Upper lobe of right lung (tissue), 1 donor: ENCODE measurements at regions not wholly inside any gene's neighbourhood (a gene's known extent, or its start where the extent isn't known, plus 50 kb on each side); places are given as distances from the start of the nearest gene placed in this dataset.
A peak's percentile ranks its signal among the peaks of the same experiment; 100 is the strongest.

Experiments used
- ATAC-seq: fragments of 200-7000 bp; cut with Tn5 transposase; one replicate; pipeline ENCODE4 v1.9.1; 2020; ENCODE audit warnings: mild to moderate bottlenecking, moderate library complexity
- DNase-seq: peaks from one replicate; pipeline ENCODE4 v3.0.0-alpha.2; 2020
- H3K27ac ChIP-seq: fragments of 200-600 bp; one replicate; pipeline ENCODE4 v1.8.0; 2022
- H3K27me3 ChIP-seq: fragments of 200-600 bp; one replicate; pipeline ENCODE4 v1.8.0; 2022; ENCODE audit warnings: mild to moderate bottlenecking
- H3K36me3 ChIP-seq: fragments of 200-600 bp; one replicate; pipeline ENCODE4 v1.8.0; 2022
- H3K4me1 ChIP-seq: fragments of 200-600 bp; one replicate; pipeline ENCODE4 v1.8.0; 2022
- H3K4me3 ChIP-seq: fragments of 200-600 bp; one replicate; pipeline ENCODE4 v1.8.0; 2022; ENCODE audit warnings: mild to moderate bottlenecking
- H3K9me3 ChIP-seq: fragments of 200-600 bp; one replicate; pipeline ENCODE4 v1.8.0; 2022
- intact Hi-C: fragments of 100-400 bp; cut with DNase I; formaldehyde crosslinking; loops from one replicate; pipeline ENCODE4 v1.11.0; 2022
- TF ChIP-seq, protein P1 (sequence below): fragments of 200-600 bp; IDR thresholded peaks from one replicate; pipeline ENCODE4 v1.8.0; 2022; ENCODE audit warnings: antibody characterized with exemption
- donor health status: DM: no; HTN: yes; CAD: no; lungs with severe emphysema.

DNA sequence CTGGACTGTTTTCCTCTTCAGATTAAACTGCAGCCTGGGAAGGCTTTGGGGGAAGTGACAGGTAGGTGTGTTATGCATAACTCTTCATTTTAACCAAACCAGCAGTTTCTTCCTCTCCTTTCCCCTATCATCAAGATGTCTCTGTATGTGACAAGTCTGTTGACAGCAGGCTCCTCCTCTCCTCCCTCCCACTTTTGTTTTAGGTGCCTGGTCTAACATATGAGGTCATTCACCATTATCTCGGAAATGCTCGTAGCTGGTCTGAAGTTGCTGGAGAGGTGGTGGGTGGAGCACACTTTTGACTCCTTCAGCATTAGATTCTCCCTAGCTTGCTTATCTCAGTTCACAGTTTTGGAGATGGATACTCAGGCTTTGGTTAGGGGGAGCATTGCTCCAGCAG, 571.0 kb upstream of the EEF2KMT start:
- H3K9me3 ChIP-seq: no peaks in the 10 kb centered on the region
- no peaks in the 10 kb centered on the region for H3K4me1 ChIP-seq
- intact Hi-C loops: no loop called here
- H3K27ac ChIP-seq: no peak overlapping the region
- TF ChIP-seq, protein P1, sequence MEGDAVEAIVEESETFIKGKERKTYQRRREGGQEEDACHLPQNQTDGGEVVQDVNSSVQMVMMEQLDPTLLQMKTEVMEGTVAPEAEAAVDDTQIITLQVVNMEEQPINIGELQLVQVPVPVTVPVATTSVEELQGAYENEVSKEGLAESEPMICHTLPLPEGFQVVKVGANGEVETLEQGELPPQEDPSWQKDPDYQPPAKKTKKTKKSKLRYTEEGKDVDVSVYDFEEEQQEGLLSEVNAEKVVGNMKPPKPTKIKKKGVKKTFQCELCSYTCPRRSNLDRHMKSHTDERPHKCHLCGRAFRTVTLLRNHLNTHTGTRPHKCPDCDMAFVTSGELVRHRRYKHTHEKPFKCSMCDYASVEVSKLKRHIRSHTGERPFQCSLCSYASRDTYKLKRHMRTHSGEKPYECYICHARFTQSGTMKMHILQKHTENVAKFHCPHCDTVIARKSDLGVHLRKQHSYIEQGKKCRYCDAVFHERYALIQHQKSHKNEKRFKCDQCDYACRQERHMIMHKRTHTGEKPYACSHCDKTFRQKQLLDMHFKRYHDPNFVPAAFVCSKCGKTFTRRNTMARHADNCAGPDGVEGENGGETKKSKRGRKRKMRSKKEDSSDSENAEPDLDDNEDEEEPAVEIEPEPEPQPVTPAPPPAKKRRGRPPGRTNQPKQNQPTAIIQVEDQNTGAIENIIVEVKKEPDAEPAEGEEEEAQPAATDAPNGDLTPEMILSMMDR: no peak
- no peak overlapping the region for H3K4me3 ChIP-seq
- DNase-seq: no peak
- ATAC-seq: no peak
- H3K36me3 ChIP-seq: no peaks in the 10 kb centered on the region
- no peaks in the 10 kb centered on the region for H3K27me3 ChIP-seq

DNA sequence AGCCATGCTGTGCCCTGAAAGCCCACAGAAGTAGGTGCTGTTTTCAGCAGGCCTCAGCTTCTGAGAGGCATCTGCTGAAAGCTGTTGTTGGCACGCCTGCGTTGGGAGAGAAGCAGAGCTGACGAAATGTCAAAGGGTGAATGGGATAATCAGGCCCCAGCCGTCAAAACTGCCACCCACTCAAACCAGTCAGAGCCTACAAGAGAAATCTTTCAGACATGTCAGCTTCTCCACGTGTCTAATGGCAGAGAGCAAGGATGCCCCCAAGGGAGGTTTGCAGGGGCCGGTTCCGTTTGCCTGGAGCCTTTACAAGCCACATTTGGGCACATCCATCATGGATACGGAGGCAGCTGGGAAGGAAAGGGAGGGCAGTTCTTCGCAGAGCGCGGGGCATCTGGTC, 568.2 kb upstream of the EEF2KMT start:
- TF ChIP-seq, protein P1: no peak
- DNase-seq: no peak
- intact Hi-C loops: no loop called here
- ATAC-seq: no peak
- no peak overlapping the region for H3K4me3 ChIP-seq
- no peaks in the 10 kb centered on the region for H3K27me3 ChIP-seq
- H3K36me3 ChIP-seq: no peaks in the 10 kb centered on the region
- no peaks in the 10 kb centered on the region for H3K9me3 ChIP-seq
- H3K4me1 ChIP-seq: no peaks in the 10 kb centered on the region
- H3K27ac ChIP-seq: no peak overlapping the region

DNA sequence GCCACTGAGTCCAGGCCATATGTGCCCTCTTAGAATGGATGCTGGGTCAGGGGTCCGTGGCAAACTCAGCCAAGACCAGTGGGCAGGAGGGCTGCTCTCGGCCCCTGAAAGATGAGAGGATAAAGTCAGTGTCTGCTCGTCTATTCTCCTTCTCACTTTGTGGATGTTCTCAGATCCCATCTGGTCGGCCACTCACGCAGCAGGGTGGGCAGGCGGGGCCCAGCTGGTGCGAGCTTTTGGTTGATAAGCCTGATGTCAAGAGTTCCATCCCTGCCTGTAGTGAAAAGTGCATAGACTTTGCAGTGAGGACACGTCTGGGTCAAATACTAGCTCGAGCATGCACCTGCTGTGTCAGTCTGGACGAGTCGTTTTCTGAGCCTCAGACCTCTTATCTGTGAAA, 556.2 kb upstream of the EEF2KMT start:
- no peak for ATAC-seq
- H3K4me1 ChIP-seq: no peaks in the 10 kb centered on the region
- no peak overlapping the region for H3K4me3 ChIP-seq
- TF ChIP-seq, protein P1: no peak
- no peaks in the 10 kb centered on the region for H3K9me3 ChIP-seq
- no peaks in the 10 kb centered on the region for H3K36me3 ChIP-seq
- H3K27ac ChIP-seq: no peak overlapping the region
- H3K27me3 ChIP-seq: no peaks in the 10 kb centered on the region
- DNase-seq: no peak
- intact Hi-C loops: no loop called here

DNA sequence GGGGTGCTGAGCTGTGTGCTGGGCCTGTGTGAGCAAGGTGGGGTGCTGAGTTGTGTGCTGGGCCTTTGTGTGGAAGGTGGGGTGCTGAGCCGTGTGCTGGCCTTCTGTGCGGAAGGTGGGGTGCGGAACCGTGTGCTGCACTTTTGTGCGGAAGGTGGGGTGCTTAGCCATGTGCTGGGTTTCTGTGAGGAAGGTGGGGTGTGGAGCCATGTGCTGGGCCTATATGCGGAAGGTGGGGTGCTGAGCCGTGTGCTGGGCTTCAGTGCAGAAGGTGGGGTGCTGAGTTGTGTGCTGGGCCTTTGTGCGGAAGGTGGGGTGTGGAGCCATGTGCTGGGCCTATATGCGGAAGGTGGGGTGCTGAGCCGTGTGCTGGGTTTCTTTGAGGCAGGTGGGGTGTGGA, 555.4 kb upstream of the EEF2KMT start:
- peak; percentile 32 for ATAC-seq
- Histone ChIP-seq H3K36me3 (no peaks in the 10 kb centered on the region), H3K27ac (no peak overlapping the region), H3K27me3 (no peaks in the 10 kb centered on the region), H3K4me1 (no peaks in the 10 kb centered on the region), H3K9me3 (no peaks in the 10 kb centered on the region), H3K4me3 (no peak overlapping the region)
- intact Hi-C loops: no loop called here
- TF ChIP-seq, protein P1: no peak
- DNase-seq: no peak

DNA sequence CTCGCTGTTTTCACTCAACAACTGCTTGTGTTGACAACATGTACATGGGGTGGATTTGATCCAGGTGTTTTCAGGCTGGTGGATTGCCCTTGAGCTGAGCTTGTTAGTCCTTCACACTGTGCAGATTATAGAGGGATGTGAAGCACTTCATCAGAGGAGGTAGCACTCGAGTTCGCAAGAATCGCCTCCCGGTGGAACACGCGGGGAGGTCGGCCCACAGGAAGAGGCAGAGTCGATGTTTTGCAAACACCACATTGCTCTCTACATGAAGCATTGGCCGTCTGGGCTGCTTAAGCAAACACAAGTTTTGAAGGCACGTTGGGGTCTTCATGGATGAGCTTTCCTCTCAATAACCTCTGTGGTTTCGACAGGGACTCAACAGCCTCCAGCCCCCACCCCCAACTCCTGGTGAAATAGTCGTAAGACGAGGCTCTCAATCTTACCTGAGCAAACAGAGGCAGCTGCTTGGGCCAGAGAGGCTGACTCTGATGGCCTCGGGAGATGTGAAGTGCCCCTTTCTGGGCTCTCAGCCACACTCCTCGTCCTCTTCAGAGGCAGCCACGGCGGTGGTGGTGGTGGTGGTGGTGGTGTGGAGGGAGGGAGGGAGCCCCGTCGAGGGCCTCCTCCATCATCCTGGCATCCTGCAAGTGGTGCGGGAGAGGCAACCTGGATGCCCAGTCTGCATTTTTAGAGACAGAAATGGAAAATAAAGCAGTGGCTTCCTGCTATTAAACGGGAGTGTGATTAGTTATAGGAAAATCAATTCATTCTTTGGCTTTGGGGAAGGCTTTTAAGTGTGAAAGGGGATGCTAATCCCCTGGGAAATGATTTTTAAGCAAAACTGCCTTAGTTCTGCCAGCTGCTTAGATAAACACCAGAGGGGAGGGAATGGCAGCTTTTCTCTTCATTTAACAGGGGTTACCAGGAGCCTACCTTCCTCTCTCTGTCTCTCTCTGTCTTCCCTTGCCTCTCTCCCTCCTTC, 552.5 kb upstream of the EEF2KMT start:
- Histone ChIP-seq H3K4me3 (no peak overlapping the region), H3K9me3 (no peaks in the 10 kb centered on the region), H3K27me3 (no peaks in the 10 kb centered on the region), H3K36me3 (no peaks in the 10 kb centered on the region), H3K4me1 (no peaks in the 10 kb centered on the region), H3K27ac (no peak overlapping the region)
- ATAC-seq: peak; percentile 87
- intact Hi-C loops: no loop called here
- TF ChIP-seq, protein P1: no peak
- peak; percentile 84 for DNase-seq
